A673 (cell line): ENCODE measurements at regions not wholly inside any gene's neighbourhood (a gene's known extent, or its start where the extent isn't known, plus 50 kb on each side); places are given as distances from the start of the nearest gene placed in this dataset.
"Not testable (repeated sequence)": the region's sequence is repeated elsewhere in the genome, so short reads cannot be mapped to it uniquely, and the experiment has no call there.

Experiments
- BruUV-seq: library from RNA; stranded (reverse); fragments of 400-500 nt; replicated peaks from 2 replicates; lab custom pipeline; 2021; lab: Mats Ljungman, UMichigan
- CTCF ChIA-PET: fragments of 300-600 bp; sonication (Branson Sonifier 250); formaldehyde crosslinking; loops from one replicate; lab custom pipeline; 2022; ENCODE audit warnings: antibody characterized with exemption; lab: Charles Lee
- POLR2A ChIA-PET: fragments of 300-600 bp; sonication (Branson Sonifier 250); formaldehyde crosslinking; loops from one replicate; lab custom pipeline; 2022; ENCODE audit warnings: antibody characterized with exemption; ENCODE audit not compliant: low non-redundant PET; lab: Charles Lee
- DNase-seq: peaks from one replicate; pipeline ENCODE4 v3.0.0-alpha.2; 2015; ENCODE audit warnings: low spot score
- H3K27ac ChIP-seq: fragments of 200-600 bp; sonication (generic); 2 replicates; pipeline ENCODE4 v1.5.1; 2016; ENCODE audit warnings: mixed run types, low read depth, mild to moderate bottlenecking, mixed read lengths, antibody characterized with exemption, low read length; ENCODE audit not compliant: poor library complexity, severe bottlenecking
- H3K27me3 ChIP-seq: fragments of 200-600 bp; sonication (generic); replicated peaks from 2 replicates; pipeline ENCODE4 v1.6.1; 2017; ENCODE audit warnings: mixed run types, low read depth, mild to moderate bottlenecking, mixed read lengths, antibody characterized with exemption, low read length; ENCODE audit not compliant: insufficient read depth, poor library complexity
- H3K36me3 ChIP-seq: fragments of 200-600 bp; sonication (generic); 2 replicates; pipeline ENCODE4 v1.6.1; 2016; ENCODE audit warnings: mixed run types, mild to moderate bottlenecking, mixed read lengths, antibody characterized with exemption, low read length; ENCODE audit not compliant: insufficient read depth, poor library complexity, severe bottlenecking
- H3K4me1 ChIP-seq: fragments of 200-600 bp; sonication (generic); 2 replicates; pipeline ENCODE4 v1.6.1; 2017; ENCODE audit warnings: mixed run types, mild to moderate bottlenecking, mixed read lengths, antibody characterized with exemption, low read length; ENCODE audit not compliant: insufficient read depth, poor library complexity, severe bottlenecking
- H3K4me3 ChIP-seq: fragments of 200-600 bp; sonication (generic); 2 replicates; pipeline ENCODE4 v1.5.1; 2016; ENCODE audit warnings: low read depth, mixed run types, mild to moderate bottlenecking, mixed read lengths, low read length; ENCODE audit not compliant: poor library complexity, severe bottlenecking
- H3K9me3 ChIP-seq: fragments of 200-600 bp; sonication (generic); 2 replicates; pipeline ENCODE4 v1.6.1; 2016; ENCODE audit warnings: mixed run types, low read depth, mild to moderate bottlenecking, mixed read lengths, antibody characterized with exemption, low read length; ENCODE audit not compliant: poor library complexity, severe bottlenecking
- CTCF ChIP-seq: fragments of 300-800, 200-600 bp; sonication (generic); conservative IDR thresholded peaks from 2 replicates; pipeline ENCODE4 v1.5.1; 2017; ENCODE audit warnings: low read depth, mild to moderate bottlenecking, antibody characterized with exemption, low read length, moderate library complexity, mixed read lengths
- EZH2 ChIP-seq: fragments of 200-600 bp; sonication (generic); IDR thresholded peaks from 2 replicates; pipeline ENCODE4 v1.6.1; 2017; ENCODE audit warnings: borderline replicate concordance, low read depth, mild to moderate bottlenecking, mixed read lengths, antibody characterized with exemption, low read length; ENCODE audit not compliant: poor library complexity, severe bottlenecking
- intact Hi-C: fragments of 100-400 bp; cut with micrococcal nuclease; formaldehyde crosslinking; loops from one replicate; pipeline ENCODE4 v1.10.0; 2022; ENCODE audit not compliant: unreplicated experiment

- no peak for DNase-seq
- POLR2A ChIA-PET = no interaction called here
Observed at GRCh38 chr10:44576702-44577191, 191.8 kb upstream of the CXCL12 start.

GRCh38 chr10:44577533-44577932 lies 192.6 kb upstream of the CXCL12 start:
- H3K27ac ChIP-seq = no peak overlapping the region
- no peaks in the 10 kb centered on the region for H3K4me1 ChIP-seq
- H3K36me3 ChIP-seq = no peaks in the 10 kb centered on the region
- ChIA-PET POLR2A (no interaction called here), CTCF (no interaction called here)
- BruUV-seq = no TSS peak
- no peaks in the 10 kb centered on the region for H3K9me3 ChIP-seq
- H3K27me3 ChIP-seq = no peaks in the 10 kb centered on the region
- no peak overlapping the region for H3K4me3 ChIP-seq
- no peak for DNase-seq
- intact Hi-C loops = no loop called here
- TF ChIP-seq EZH2 (no peak), CTCF (no peak)

More at GRCh38 chr10:44576702-44577191, 191.8 kb upstream of the CXCL12 start:
- intact Hi-C loops = no loop called here
- Histone ChIP-seq H3K36me3 (no peaks in the 10 kb centered on the region), H3K27ac (no peak overlapping the region), H3K27me3 (no peaks in the 10 kb centered on the region), H3K9me3 (no peaks in the 10 kb centered on the region), H3K4me3 (no peak overlapping the region), H3K4me1 (no peaks in the 10 kb centered on the region)
- TF ChIP-seq EZH2 = no peak
- BruUV-seq = no TSS peak
- CTCF ChIA-PET = no interaction called here

GRCh38 chr10:44578271-44578670 lies 193.4 kb upstream of the CXCL12 start:
- intact Hi-C loops = no loop called here
- DNase-seq = no peak
- Histone ChIP-seq H3K27ac (no peak overlapping the region), H3K9me3 (no peaks in the 10 kb centered on the region), H3K4me1 (no peaks in the 10 kb centered on the region), H3K27me3 (no peaks in the 10 kb centered on the region), H3K4me3 (no peak overlapping the region), H3K36me3 (no peaks in the 10 kb centered on the region)
- TF ChIP-seq CTCF (no peak), EZH2 (no peak)
- BruUV-seq = no TSS peak
- ChIA-PET CTCF (no interaction called here), POLR2A (no interaction called here)

- DNase-seq, CTCF ChIA-PET, H3K4me1 ChIP-seq, H3K27me3 ChIP-seq, H3K36me3 ChIP-seq, H3K27ac ChIP-seq, BruUV-seq, POLR2A ChIA-PET, H3K4me3 ChIP-seq, intact Hi-C loops, H3K9me3 ChIP-seq: not testable (repeated sequence)
Observed at GRCh38 chr10:44578963-44579362, 194.1 kb upstream of the CXCL12 start.
